HG02623 (cell line): ENCODE measurements at regions not wholly inside any gene's neighbourhood (a gene's known extent, or its start where the extent isn't known, plus 50 kb on each side); places are given as distances from the start of the nearest gene placed in this dataset.
A peak's percentile ranks its signal among the peaks of the same experiment; 100 is the strongest.

Experiments
- ATAC-seq: cut with Tn5 transposase; IDR thresholded peaks from one replicate; pipeline ENCODE4 v1.9.1; 2021; ENCODE audit warnings: moderate library complexity; ENCODE audit not compliant: unreplicated experiment

DNA sequence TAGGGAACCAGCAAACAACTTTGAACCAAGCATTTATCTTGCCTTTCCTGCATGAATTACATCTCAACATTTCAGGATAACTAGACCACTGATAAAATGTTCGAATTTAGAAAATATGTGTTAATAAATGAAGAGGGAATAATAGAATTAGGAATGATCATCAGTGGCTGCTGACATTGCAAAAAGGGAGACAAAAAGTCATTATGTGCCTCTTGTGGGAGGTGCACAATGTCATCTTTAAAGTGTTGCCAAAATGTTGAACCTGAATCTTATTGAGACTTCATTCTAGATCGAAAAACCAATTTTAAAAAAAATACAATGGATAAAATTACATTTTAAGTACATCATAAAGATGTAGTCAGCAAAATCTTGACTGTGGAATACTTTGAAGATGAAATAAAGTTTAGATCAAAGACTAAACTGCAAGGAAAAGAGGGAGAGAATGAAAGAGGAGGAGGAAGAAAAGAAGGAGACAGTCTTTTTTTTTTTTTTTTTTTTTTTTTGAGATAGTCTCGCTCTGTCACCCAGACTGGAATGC lies 299.3 kb downstream of the FBXW7 start:
- ATAC-seq = no peak

DNA sequence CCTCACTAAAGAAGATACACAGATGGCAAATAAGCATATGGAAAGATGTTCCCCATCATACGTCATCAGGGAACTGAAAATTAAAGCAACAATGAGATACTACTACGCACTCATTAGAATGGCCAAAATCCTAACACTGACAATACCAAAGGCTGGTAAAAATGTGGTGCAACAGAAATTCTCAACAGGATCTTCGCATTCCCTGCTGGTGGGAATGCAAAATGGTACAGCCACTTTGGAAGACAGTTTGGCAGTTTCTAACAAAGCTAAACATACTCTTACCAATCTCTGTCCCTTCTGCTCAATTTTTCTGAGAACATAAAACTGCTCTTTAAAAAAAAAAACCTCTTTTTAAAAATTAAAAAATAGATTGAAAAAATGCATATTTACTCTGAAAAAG lies 300.2 kb downstream of the FBXW7 start:
- no peak for ATAC-seq

DNA sequence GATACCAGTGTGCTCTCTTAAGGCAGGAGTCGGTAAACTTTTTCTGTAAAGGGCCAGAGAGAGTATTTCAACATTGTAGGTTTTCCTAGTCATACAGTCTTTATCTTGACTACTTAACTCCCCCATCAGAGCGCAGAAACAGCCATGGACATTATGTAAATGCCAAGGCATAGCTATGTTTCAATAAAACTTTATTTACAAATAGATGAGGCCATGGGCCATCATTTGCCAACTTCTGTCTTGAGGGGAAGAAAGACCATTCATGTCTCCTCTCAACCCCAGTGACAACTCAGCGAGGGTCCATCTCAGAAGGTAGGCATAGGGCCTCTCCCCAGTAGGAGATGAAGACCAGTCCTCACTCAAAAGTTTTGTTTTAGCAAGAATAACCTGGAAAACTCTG lies 301.3 kb downstream of the FBXW7 start:
- no peak for ATAC-seq

GRCh38 chr4:152232271-152232670 lies 303.6 kb downstream of the FBXW7 start:
- ATAC-seq = no peak

- no peak for ATAC-seq
Observed at GRCh38 chr4:152229782-152230289, 306.1 kb downstream of the FBXW7 start.

- ATAC-seq = no peak
Observed at GRCh38 chr4:152225680-152226079, 310.2 kb downstream of the FBXW7 start.

GRCh38 chr4:152224721-152225420 lies 311.0 kb downstream of the FBXW7 start:
- no peak for ATAC-seq

- no peak for ATAC-seq
Observed at GRCh38 chr4:152224223-152224622, 311.7 kb downstream of the FBXW7 start.

- ATAC-seq = no peak
Observed at GRCh38 chr4:152223600-152223999, 312.3 kb downstream of the FBXW7 start.

DNA sequence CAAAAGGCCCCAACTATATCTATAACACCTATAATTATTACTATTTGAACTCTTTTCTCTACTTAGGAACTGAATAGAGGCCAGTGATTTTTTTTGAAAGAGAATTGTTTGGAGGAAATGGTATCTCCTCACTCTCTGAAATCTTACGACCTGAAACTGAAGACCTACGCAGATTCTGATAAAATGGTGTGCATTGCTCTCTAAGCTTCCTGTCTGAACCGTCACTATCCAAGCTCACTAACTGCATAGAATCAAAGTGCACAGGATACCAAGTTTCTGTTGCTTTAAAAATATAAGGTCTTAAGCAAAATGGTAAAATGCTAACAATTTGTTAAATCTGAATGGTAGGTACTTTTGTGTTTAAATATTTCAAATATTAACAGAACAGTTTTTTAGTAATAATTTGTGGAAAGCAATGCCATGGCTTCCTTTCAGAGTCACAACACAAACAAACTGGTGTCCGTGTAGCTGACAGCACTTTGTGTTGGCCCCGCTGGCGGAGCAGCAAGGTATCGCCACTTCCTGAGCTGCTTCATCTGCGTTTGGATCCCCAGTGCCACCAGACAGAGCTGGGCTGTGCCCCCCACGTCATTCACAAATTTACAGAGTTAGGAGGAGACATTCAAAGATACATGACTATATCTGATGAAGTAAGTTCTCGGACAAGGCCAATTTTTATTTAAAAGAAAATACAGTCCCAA lies 313.9 kb downstream of the FBXW7 start:
- no peak for ATAC-seq

GRCh38 chr4:152220201-152220666 lies 315.7 kb downstream of the FBXW7 start:
- peak; percentile 66 for ATAC-seq

- ATAC-seq = no peak
Observed at GRCh38 chr4:152218576-152218975, 317.3 kb downstream of the FBXW7 start.

DNA sequence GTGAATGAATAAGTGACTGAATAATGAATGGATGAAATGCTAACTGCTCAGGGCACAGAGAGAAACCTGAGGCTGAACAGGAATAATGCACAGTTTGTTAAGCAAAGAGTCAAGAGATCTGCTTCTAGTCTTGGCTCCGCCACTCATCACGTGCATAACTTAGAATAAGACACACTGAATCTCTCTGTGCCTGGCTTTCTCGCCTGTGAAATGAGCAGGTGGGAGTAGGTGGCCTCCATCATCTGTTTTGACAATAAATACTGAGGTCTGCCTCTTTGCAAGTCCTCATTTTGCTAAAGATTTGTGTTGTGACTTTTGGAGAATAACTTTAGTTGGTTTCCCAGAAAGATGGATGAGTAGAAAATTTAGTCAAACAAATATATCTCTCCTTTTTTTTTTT lies 318.0 kb downstream of the FBXW7 start:
- no peak for ATAC-seq

DNA sequence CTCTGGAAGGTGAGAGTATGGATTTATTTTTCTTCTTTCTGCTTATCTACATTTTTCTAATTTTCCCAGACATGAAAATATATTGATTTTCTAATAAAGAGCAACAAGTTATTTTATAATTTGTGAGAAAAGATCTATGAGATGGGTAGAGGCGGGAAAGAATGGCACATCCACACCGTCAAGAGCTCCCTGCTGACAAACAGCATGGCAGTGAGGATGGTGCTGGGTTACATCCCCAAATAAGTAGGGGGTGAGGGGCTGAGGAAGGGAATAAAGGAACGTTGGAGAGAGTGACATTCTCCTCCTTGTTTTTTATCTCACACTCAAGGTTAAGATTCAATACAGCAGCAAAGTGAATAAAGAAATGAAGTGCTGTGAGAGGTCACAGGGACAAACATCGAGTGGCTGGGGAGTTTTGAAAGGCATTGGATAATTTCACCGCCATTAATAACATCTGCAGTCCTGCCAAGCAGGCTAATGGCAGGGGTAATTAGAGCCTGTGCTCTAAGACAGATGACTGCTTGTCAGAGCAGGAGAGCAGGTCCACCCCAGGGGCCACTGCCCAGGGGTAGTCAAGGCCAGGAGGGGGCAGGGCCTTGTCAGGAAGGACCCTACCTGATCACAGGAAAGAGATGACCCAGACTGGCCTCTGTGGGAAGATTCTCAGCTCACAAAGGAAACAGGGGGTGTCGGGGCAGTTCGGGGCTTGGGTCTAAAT lies 323.8 kb downstream of the FBXW7 start:
- no peak for ATAC-seq

GRCh38 chr4:152209772-152210493 lies 326.0 kb downstream of the FBXW7 start:
- ATAC-seq = peak; percentile 63

- no peak for ATAC-seq
Observed at GRCh38 chr4:152207378-152207720, 328.5 kb downstream of the FBXW7 start.

DNA sequence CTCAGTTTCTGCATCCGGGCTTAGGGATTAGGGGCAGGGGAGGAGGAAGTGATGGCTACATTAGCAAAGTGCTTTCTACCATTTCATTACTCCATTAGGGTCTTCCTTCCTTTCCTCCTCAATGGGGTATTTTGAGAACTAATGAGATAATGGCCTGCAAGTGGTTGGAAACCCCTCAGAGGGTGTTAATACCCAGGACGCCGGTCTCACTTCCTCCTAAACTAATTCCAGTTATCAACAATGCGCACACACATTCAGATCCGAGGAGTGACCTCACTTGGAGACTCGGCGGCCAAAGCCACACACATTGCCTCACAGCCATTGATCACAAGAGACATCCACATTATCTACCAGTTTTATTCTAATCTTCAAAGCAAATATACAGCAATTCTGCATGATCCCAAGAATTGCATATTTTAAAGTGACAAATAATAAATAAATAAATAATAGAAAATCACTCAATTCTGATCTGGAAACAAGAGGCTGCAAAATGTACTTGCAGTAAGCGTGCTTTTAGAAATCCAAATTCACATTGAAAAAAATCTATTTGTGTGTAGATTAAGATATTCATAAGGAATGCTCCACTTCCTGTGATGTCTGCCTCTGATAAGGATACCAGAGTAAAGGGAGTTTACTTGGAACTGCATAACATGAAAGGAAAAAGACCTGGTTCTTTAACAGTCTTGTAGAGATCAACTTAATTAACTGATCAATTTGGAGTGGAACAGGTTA lies 329.1 kb downstream of the FBXW7 start:
- no peak for ATAC-seq

GRCh38 chr4:152206185-152206584 lies 329.7 kb downstream of the FBXW7 start:
- no peak for ATAC-seq

DNA sequence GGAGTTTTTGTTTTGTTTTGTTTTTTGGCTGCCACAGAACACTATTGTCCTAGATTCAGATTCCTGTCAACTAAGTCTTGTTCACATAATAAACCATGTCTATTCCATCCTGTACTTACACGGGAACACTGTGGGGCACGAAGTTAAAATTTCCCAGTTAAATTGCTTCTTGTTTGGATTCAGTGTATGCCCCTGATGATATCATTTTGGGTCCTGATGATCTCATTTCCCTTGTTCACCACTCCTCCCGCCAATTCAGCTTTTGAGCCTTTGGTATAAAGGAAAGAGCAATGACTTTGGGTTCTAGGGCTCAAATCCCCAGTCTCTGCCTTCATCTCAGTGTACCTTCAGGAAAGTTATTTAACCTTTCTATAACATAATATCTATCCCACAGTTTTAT lies 333.5 kb downstream of the FBXW7 start:
- no peak for ATAC-seq
